ENCODE measurements at regions not wholly inside any gene's neighbourhood (a gene's known extent, or its start where the extent isn't known, plus 50 kb on each side); places are given as distances from the start of the nearest gene placed in this dataset.
A peak's percentile ranks its signal among the peaks of the same experiment; 100 is the strongest.
"Not testable (repeated sequence)": the region's sequence is repeated elsewhere in the genome, so short reads cannot be mapped to it uniquely, and the experiment has no call there.

DNA sequence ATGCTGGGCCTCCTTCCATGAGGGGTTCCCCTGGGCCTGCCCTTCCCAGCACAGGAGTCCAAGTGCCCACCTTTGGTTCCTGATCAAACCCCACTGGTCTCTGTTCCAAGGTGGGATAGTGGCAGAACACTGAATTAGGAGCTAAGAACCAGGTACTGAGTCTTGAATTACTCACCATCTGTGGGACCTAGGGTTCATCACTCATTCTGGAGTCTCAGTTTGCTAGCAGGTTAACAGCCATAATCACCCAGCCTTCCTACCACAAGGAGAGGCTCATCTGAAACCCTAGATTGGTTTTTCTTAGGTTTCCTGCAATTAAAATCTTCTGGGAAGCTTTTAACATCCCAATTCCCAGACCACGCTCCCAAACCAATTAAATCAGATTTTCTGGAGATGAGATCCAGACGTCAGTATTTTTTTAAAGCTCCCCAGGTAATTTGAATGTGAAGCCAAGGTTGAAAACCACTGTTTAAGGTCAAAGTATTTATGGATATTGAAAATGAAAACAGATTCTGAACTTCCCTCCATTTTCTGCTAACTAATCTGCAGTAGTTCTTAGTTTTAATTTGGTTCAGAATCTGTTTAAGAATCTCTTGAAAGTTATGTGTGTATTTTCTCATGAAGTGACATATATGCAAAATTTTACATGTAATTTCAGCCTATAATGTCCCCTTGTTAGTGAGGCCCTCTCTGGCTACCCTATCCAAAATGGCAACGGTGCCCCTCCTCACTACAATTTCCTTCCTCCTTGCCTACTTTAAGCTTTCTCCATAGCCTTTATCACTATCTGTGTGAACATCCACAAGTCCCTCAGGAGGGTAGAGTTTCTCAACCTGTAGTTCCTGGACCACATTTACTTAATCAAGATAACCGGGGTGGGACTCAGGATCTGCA lies 166.5 kb upstream of the CXCR4 start:
- peaks cover 22% of the 10 kb centered on the region for H3K27me3 Mint-ChIP-seq
- H3K27ac Mint-ChIP-seq: peak overlapping the region; percentile 45
- no peaks in the 10 kb centered on the region for H3K9me3 Mint-ChIP-seq (ENCODE audit: low read depth)
- H3K36me3 Mint-ChIP-seq (ENCODE audit: insufficient read depth): no peaks in the 10 kb centered on the region
- H3K4me1 Mint-ChIP-seq (ENCODE audit: low read depth): peaks cover 3% of the 10 kb centered on the region
- H3K4me3 Mint-ChIP-seq (ENCODE audit: low read depth): no peak overlapping the region
- TF ChIP-seq, protein P1, sequence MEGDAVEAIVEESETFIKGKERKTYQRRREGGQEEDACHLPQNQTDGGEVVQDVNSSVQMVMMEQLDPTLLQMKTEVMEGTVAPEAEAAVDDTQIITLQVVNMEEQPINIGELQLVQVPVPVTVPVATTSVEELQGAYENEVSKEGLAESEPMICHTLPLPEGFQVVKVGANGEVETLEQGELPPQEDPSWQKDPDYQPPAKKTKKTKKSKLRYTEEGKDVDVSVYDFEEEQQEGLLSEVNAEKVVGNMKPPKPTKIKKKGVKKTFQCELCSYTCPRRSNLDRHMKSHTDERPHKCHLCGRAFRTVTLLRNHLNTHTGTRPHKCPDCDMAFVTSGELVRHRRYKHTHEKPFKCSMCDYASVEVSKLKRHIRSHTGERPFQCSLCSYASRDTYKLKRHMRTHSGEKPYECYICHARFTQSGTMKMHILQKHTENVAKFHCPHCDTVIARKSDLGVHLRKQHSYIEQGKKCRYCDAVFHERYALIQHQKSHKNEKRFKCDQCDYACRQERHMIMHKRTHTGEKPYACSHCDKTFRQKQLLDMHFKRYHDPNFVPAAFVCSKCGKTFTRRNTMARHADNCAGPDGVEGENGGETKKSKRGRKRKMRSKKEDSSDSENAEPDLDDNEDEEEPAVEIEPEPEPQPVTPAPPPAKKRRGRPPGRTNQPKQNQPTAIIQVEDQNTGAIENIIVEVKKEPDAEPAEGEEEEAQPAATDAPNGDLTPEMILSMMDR (IDR thresholded peaks at IDR 0.05; ENCODE audit: unreplicated experiment): no peak
- no peak for DNase-seq (ENCODE audit: low spot score, unreplicated experiment)

DNA sequence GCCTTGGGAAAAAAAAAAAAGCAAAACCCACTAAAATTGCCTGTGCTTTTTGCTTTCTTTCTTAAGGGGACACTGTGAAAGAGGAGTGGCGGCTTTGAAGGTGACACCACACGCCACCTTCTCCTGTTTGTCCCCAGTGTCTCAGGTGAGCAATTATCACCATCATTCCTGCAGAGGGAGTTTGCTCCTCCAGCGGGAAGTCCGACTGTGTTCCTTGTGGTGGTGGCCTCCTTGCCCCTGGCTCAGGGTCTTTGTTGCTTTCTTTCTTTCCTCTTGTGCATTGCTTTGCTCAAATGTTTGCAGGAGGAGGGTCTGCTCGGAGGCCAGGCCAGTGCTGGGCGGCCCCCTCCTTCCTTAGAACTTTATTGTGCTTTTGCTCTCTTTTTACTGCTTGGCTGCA lies 164.3 kb upstream of the CXCR4 start:
- Mint-ChIP-seq H3K4me1 (ENCODE audit: low read depth) (peaks cover 3% of the 10 kb centered on the region), H3K9me3 (ENCODE audit: low read depth) (no peaks in the 10 kb centered on the region), H3K27ac (no peak overlapping the region), H3K27me3 (peaks cover 19% of the 10 kb centered on the region), H3K4me3 (ENCODE audit: low read depth) (no peak overlapping the region), H3K36me3 (ENCODE audit: insufficient read depth) (no peaks in the 10 kb centered on the region)
- TF ChIP-seq, protein P1 (IDR thresholded peaks at IDR 0.05; ENCODE audit: unreplicated experiment): no peak
- no peak for DNase-seq (ENCODE audit: low spot score, unreplicated experiment)

DNA sequence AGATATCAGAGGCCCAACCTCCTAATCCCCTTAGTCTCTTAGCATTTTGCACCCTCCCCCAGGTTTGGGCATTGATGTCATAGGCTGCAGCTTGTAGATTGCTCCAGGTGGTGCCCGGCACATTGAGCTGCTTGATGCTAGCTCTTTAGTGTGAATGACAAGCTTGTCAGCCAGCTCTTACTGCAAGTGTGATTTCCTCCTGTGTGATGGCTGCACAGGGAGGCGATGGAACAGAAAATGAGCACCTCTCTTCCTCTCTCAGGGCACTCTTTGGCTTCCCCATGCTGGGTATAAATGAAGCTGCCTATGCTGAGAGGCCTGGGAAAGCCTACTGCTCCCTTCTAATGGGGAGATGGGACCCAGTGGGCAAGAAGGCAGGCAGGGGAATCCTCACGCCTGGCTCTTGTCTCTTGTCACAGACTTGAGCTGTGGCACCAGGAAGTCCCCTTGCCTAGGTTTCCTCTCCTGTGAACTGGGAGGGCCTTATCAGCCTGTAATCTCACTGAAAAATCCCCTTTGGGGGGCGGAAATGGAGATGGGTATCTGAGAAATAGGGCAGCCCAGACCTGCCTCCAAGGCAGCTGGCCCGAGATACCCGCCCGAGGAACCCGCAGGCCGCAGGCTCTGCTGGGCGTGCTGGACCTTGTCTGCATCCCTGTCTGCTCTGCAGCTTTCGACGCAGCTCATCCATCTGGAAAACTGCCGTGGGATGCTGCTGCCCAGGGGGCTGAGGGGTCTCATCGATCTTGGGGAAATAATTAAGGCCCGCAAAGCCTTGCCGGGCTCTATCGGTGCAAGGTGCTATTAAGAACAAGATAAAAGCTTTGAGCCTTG lies 163.5 kb upstream of the CXCR4 start:
- no peak overlapping the region for H3K27ac Mint-ChIP-seq
- H3K27me3 Mint-ChIP-seq: peaks cover 19% of the 10 kb centered on the region
- H3K36me3 Mint-ChIP-seq (ENCODE audit: insufficient read depth): no peaks in the 10 kb centered on the region
- H3K9me3 Mint-ChIP-seq (ENCODE audit: low read depth): no peaks in the 10 kb centered on the region
- DNase-seq (ENCODE audit: low spot score, unreplicated experiment): no peak
- peaks cover 3% of the 10 kb centered on the region for H3K4me1 Mint-ChIP-seq (ENCODE audit: low read depth)
- no peak overlapping the region for H3K4me3 Mint-ChIP-seq (ENCODE audit: low read depth)
- TF ChIP-seq, protein P1 (IDR thresholded peaks at IDR 0.05; ENCODE audit: unreplicated experiment): no peak

DNA sequence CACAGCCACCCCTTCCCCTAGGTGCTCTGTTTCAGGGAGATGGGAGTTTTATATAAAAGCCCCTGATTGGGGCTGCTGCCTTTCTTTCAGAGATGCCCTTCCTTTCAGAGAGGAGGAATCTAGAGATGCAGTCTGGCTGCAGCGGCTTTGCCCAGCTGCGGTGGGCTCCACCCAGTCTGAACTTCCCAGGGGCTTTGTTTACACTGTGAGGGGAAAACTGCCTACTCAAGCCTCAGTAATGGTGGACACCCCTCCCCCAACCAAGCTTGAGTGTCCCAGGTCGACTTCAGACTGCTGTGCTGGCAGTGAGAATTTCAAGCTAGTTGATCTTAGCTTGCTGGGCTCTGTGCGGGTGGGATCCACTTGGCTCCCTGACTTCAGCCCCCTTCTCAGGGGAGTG lies 148.4 kb upstream of the CXCR4 start:
- H3K4me3 Mint-ChIP-seq (ENCODE audit: low read depth); DNase-seq (ENCODE audit: low spot score, unreplicated experiment); H3K27ac Mint-ChIP-seq; H3K36me3 Mint-ChIP-seq (ENCODE audit: insufficient read depth); H3K27me3 Mint-ChIP-seq: not testable (repeated sequence)
- Mint-ChIP-seq H3K4me1 (ENCODE audit: low read depth) (peaks cover 10% of the 10 kb centered on the region), H3K9me3 (ENCODE audit: low read depth) (peaks cover 40% of the 10 kb centered on the region)

DNA sequence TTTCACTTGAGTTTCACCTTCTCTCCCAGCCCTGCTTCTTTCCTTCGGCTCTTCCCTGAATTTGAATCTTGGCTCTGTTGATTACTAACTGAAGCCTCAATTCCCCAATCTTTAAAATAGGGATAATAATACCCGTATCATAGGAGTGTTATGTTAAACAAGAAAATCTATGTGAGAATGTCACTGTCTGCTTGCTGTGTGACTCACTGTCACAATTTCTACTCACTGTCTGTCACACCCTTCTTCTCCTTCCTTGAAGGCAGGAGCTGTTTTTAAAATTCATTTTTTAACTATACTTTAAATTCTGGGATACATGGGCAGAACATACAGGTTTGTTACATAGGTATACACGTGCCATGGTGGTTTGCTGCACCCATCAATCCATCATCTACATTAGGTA lies 141.6 kb upstream of the CXCR4 start:
- peaks cover 15% of the 10 kb centered on the region for H3K9me3 Mint-ChIP-seq (ENCODE audit: low read depth)
- DNase-seq (ENCODE audit: low spot score, unreplicated experiment): no peak
- no peak overlapping the region for H3K27ac Mint-ChIP-seq
- H3K36me3 Mint-ChIP-seq (ENCODE audit: insufficient read depth): peaks cover 4% of the 10 kb centered on the region
- H3K4me3 Mint-ChIP-seq (ENCODE audit: low read depth): no peak overlapping the region
- peaks cover 9% of the 10 kb centered on the region for H3K27me3 Mint-ChIP-seq
- H3K4me1 Mint-ChIP-seq (ENCODE audit: low read depth): no peaks in the 10 kb centered on the region
- TF ChIP-seq, protein P1 (IDR thresholded peaks at IDR 0.05; ENCODE audit: unreplicated experiment): no peak
